ENCODE measurements at regions not wholly inside any gene's neighbourhood (a gene's known extent, or its start where the extent isn't known, plus 50 kb on each side); places are given as distances from the start of the nearest gene placed in this dataset.

- TF ChIP-seq EZH2 (IDR thresholded peaks at IDR 0.05; ENCODE audit: borderline replicate concordance), result no peak
- no peak for TF ChIP-seq CTCF (IDR thresholded peaks at IDR 0.05; ENCODE audit: poor library complexity)
- no peak for TF ChIP-seq EZH2phosphoT487 (IDR thresholded peaks at IDR 0.05; ENCODE audit: low read depth, severe bottlenecking, unreplicated experiment)
These were observed 97.8 kb upstream of the GSE1 start for GRCh38 chr16:85515319-85515745.

Data from hepatocyte (in vitro differentiated cells).